HG03342 (cell line): ENCODE measurements at regions not wholly inside any gene's neighbourhood (a gene's known extent, or its start where the extent isn't known, plus 50 kb on each side); places are given as distances from the start of the nearest gene placed in this dataset.
"Not testable (repeated sequence)": the region's sequence is repeated elsewhere in the genome, so short reads cannot be mapped to it uniquely, and the experiment has no call there.

ENCODE experiments used
- ATAC-seq: cut with Tn5 transposase; IDR thresholded peaks from one replicate; pipeline ENCODE4 v1.9.1; 2021; ENCODE audit warnings: mild to moderate bottlenecking, moderate library complexity; ENCODE audit not compliant: unreplicated experiment

DNA sequence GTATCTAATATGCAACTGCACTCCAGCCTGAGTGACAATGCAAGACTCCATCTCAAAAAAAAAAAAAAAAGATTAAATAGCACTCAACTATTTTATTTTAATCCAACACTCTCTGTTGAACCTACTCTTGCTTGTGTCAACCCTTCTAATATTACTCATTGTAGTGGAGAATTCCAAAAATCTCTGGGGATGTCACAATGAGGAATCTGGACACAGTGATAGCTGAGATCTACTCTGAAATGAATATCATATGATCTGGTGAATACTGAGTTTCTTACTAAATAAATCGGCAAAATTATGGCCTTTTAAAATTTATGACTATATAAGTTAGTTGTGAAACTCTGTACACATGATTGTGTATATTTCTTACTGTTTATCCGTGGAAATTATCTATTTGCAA is 418.2 kb downstream of the BCAT1 start:
- ATAC-seq, result no peak

DNA sequence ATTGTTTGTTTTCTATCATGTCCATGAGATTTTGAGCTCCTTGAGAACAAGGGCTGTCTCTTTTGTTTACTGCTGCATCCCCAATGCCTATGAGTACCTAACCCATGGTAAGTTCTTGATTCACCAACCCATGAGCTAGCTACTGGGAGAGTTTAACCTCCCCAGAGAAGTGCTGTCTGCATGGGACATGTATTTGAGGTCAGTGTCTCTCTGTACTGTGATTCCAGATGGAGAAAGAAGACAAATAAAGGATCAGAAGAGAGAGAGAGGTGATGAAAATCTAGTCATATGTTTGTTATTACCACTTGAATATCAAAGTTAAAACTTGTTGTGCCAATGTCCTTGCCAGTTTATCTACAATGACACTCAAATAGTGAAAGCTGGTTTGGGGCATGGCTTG is 421.8 kb downstream of the BCAT1 start:
- no peak for ATAC-seq

DNA sequence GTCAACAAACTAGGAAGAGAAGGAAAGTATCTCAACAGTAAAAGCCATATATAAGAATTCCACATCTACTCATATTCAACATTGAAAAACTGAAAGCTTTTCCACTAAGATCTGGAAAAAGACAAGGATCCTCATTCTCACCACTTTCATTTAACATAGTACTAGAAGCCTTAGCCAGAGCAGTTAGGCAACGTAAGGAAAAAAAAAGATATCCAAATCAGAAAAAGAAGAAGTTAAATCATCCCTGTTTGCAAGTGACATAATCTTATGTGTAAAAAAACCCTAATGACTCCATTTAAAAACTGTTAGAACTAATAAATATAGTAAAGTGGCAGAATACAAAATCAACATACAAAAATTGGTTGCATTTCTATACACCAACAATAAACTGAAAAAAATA is 426.2 kb downstream of the BCAT1 start:
- ATAC-seq, result no peak

DNA sequence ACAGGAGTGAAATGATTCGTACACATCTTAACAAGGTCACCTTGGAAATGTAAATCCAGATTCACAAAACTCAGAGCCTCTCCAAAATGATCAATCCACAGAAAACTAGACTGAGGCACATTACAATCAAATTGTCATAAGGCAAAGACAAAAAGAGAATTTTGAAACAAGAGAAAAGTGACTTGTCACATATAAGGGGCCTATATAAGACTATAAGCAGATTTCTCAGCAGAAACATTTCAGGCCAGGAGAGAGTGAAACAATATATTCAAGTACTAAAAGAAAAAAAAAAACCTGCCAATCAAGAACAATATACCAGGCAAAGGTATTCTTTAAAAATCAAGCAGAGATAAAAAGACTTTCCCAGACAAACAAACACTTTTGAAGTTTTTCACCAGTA is 429.1 kb downstream of the BCAT1 start:
- ATAC-seq, result no peak

DNA sequence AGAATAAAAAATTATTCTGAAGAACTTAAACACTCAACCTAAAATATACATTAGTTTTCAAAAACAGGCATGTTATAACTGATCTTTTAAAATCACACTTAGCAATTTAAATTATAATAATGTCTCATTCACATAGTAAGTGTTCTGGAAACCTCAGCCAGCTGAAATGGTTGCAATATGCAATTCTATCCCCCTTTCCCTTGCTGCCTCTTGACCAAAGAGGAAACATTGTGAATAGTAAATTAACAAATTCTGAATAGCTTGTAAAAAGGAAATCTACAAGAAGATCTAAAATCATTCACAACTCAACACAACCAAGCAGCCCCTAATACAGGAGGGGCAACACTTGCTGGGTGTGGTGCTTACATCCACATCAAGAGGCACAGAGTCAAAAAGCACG is 431.9 kb downstream of the BCAT1 start:
- ATAC-seq, result no peak

DNA sequence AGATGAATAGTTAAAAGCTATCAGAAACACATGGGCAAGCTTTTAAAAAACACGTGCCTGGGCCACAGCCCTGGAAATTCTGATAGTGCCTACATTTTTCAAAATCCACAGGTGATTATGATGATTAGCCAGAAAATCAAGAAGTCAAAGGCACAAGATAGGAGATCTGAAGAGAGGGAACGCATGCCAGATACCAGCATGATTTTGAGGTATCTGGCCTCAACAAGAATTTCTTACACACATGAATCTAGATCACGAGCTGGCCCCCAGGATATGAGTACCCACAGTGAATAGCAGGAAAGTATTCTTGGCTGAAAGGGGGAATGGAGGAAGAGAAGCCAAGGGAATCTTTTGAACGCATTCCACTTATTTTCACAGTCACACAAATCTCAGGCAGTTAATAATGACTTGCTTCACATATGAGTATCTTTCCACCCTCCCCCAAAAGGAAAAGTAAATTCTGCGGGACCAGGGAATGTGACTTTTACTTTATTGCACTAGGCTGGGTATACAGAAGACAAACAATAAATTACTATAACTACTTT is 438.2 kb downstream of the BCAT1 start:
- no peak for ATAC-seq

DNA sequence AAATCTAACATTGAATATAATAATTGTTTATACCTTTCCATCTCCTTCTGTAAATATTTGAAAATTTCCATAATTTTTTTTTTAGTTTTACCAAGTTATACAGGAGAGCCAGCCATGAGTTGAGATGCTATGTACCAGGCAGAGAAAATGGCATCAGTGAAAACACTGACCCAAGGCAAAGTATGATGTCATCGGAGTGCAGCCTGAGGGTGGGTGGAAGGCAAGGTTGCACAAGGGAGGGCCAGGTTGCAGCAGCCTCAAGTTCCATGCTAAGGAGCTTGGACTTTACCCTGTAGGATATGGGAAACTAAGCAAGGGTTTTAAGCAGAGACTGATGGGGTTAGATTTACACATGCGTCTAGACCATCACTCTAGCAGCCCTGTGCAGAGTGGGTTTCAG is 441.1 kb downstream of the BCAT1 start:
- no peak for ATAC-seq

DNA sequence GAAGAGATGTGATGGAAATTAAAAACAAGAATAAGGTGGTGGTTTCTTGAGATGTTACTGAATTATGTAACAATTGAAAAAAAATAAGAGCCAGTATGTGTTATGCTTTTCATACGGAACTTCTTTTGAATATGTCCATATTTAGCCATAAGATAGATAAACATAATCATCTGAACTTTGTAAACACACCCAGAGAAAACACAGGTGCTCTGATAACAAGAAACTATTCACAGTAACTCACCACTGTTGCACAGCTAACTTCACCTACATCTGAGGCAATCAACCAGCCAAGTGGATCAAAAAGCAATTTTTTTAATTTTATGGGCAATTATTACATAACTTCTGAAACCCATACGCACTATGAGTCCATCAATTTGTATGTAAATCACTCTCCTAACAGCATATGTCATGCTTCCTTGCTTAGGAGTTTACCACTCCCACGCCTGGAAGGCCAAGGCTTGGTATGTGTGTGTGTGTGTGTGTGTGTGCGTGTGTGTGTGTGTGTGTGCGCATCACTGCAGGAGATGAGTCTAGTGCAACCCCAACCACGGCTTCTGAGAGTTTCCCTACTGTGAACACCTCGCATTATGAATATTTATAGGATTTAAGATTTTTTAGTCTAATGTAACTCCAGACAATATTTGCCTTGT is 443.4 kb downstream of the BCAT1 start:
- ATAC-seq, result no peak

DNA sequence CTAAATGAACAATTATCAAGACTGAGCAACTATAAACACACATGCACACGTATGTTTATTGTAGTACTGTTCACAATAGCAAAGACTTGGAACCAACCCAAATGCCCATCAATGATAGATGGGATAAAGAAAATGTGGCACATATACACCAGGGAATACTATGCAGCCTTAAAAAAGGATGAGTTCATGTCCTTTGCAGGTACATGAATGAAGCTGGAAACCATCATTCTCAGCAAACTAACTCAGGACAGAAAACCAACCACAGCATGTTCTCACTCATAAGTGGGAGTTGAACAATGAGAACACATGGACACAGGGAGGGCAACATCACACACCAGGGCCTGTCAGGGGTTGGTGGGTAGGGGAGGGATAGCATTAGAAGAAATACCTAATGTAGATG is 445.4 kb downstream of the BCAT1 start:
- not testable (repeated sequence) for ATAC-seq

DNA sequence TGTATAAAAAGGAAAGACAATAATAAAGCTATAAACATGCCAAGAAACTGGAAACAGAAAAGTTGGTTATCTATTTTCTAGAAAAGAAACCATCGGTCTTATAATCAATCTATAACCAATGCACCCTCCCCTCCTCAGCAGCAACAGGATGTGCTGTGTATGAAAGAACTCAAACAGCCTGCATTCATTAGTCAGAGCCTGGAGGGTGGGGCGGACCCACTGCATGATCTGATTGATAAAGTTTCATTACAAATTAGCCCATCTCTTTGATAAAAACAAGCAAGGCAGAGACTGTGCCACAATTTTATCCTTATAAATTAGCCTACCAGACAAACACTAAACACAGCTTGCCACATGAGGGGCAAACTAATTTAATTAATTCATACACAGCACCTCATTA is 448.1 kb downstream of the BCAT1 start:
- ATAC-seq, result no peak

DNA sequence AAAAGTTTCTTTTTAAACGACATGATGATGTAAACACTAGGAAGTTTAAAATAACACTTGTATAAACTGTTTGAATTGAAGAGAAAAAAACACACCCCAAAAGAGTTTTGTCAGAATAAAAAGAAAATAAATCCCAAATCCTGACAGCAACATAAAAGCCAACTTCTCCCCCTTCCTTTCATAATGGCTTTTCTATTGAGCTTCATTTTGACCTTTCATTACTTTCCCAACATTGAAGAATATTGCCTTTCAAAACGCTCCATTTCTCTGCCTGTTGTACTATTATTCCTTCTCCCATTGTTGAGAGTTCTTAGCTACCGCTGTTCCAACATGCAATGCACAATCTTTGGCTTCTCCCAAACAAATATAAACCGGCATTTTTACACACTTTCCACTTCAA is 448.5 kb downstream of the BCAT1 start:
- no peak for ATAC-seq

DNA sequence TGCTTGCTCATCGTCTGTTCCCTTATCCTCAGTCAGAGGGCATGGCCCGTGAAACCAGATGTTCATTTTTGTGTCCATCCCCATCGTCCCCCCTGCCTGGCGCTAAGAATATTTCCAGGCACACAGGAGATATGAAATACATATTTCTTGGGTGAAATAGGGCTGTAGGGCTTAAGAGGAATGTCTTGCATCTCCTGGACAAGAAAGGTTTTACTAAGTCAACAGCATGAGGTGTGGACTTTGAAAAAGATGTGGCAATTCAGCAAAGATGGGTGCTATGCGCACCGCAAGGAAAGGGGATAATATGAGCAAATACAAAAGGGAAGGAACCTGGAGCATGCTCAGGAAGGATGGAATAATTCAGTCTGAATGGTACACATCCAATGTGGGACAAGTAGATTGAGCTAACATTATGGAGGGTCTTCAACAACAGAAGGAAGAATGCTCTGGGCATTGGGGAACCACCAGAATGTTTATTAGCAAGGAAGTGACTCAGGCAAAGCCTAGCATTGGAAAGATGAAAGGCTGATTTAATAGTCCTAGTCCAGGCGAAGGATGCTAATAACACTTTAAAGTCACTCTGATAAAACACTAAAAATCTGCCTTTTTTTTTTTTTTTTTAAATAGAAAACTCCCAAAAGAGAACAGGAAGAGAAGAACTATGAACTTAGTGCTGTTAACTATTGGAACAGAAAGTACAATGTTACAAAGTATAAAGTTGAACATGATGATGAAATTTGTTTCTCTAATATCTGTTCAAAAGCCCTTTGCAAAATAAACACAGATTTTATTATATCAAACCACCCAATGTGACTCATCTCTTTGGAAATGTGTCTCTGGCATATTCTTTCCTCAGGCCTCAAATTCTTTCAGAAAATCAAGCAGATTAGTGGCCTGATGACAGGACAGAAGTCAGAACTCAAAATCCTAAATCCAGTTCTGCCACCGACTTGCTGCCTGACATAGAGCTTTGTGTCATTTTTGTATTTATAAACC is 449.5 kb downstream of the BCAT1 start:
- ATAC-seq, result no peak

DNA sequence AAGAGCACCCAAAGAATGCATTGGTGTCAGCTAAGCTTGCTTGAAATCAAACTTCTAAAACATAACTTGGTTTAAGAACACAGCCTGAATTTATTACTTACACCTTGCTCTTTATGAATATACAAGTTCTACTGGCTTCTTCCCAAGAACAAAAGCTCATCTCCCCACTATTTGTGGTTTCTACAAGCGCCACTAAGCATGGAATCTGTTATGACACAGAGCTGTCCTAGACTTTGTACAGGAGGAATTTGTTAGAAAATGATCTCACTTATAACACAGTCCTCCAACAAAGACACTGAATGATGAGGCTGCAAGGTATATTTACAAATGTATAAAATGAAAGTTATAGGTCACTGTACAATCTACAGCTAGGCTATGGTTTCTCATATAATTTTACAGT is 452.1 kb downstream of the BCAT1 start:
- no peak for ATAC-seq

DNA sequence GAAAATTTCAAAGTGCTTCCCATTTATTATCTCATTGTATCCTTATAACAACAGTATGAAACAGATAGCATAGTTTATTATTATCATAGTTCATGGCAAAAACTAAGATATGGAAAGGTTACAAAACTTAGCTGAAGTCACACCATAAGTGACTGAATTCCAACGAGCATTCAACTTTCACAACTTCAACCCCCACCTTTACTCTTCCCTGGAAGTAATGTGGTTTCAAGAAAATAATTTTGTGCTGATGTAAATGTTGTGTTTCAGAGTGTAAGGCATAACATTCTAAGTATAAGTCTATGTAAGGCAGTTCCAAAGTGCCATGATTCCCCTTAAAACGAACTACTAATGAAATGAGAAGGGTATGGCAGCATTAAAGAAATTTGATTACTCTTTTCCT is 454.5 kb downstream of the BCAT1 start:
- no peak for ATAC-seq

DNA sequence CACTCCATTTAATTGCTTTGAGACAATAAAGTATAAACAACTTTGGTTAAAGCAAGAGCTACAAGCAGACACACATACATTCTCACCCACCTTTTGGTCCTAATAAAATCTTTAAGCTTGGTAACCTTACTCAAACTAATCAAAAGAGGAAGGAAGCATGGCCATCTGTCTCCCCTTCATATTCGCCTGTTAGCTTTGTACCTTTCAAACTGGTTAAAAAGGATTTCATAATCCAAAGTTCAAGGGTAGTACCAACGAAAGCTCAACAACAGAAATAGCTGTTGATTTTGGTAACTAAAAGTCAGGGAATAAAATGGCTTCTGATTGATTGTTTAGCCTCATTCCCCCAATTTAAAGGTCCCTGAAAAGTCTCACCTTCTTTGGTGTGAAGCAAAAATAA is 456.9 kb downstream of the BCAT1 start:
- ATAC-seq, result no peak

DNA sequence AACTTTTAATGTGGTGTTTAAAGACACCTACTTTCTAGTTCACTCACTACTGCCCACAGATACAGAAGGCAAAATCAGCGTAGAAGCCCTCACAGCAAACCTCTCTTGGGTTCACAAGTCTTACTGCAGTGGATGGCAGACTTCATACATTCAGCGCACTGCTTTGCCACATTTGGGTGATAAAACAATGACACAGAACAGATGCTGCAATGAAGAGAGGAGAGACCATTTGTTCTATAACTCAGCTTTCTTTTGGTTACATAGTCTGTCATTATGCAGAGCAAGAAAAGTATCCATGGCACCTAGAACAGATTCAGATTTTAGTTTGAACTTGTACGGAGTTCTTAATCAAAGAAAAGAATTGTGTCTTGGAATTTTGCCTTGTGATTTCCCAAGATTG is 459.0 kb downstream of the BCAT1 start:
- ATAC-seq, result no peak

DNA sequence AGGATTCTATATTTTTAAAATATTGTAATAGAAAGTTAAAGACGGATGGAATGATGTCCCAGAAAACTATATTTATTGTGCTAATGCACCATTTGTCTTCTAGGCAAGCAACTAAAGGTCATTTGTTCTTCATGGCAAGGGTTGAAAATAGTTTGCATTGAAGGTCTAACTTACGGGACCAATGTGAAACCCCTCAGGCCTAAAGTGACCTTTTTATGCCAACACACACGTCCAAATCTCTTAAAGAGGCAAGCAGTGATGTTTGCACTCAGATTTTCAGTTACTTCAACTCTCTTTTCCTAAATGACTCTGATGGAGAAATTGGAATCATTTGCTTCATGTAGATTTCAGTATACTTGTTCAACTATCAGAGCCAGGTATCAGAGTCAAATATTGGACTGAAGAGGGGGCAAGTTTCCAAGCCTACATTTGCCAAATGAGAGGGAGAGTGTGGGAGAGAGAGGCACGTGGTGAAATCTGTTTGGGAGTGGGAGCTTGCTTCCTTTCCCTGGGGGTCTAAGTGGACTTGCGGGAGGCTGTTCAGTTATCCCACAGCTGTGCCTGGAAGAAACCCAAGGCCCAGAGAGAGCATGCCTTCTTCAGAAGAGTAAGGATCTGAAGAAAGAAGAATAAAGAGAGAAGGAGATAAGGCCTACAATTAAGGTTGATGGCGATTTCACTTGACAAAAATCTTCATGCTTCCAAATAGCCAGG is 459.8 kb downstream of the BCAT1 start:
- ATAC-seq, result no peak

DNA sequence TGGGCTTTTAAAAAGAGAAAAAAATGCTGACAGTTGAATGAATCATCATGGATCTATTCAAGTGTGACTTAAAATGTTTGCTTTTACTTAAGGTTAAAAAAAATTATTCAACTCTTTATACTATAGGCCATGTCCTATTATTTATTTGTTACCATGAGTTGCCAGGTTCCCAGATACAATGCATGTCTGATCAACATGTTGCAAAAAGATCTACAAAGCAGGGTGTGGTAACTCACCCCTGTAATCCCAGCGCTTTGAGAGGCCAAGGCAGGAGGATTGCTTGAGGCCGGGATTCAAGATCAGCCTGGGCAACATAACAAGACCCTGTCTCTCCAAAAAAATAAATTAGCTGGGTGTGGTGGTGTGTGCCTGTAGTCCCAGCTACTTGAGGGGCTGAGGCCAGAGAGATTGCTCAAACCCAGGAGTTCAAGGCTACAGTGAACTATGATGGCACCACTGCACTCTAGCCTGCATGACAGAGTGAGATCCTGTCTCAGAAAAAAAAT is 460.8 kb downstream of the BCAT1 start:
- ATAC-seq, result no peak

DNA sequence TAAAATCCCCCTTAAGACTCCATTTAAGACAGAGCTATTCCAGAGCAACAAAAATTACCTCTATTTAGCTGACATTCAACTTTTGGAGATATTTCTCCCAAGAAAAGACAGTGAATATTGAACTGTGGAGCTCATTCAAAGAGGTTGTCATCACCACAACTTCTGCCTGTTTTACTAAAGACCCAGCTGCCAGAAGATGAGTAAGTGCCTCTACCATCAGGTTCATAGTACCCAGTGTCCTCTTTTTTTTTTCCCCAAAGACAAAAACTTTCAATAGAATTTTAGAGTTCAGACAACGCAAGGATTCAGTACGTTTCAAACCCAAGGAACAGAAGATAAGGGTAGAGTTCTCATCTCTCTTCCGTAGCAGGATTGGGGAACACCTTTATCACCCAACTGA is 461.3 kb downstream of the BCAT1 start:
- ATAC-seq, result no peak

DNA sequence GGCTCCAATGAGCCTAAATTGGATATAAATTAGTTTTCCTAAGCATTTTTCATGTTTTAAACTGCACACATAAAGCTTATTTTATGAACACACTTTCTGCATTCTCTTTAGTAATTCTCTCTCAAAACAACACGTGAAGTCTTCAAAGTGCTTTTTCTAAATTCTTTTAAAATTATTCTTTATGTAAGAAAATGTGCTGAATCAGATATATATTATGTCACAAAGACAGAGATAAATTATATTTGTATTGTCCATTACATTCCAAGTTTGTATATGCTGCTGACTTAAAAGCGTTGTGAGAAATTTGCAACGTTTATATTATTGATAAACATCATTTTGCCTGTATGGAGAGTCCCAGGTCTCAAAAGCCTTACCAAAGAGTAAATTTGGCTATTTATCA is 465.2 kb downstream of the BCAT1 start:
- no peak for ATAC-seq

DNA sequence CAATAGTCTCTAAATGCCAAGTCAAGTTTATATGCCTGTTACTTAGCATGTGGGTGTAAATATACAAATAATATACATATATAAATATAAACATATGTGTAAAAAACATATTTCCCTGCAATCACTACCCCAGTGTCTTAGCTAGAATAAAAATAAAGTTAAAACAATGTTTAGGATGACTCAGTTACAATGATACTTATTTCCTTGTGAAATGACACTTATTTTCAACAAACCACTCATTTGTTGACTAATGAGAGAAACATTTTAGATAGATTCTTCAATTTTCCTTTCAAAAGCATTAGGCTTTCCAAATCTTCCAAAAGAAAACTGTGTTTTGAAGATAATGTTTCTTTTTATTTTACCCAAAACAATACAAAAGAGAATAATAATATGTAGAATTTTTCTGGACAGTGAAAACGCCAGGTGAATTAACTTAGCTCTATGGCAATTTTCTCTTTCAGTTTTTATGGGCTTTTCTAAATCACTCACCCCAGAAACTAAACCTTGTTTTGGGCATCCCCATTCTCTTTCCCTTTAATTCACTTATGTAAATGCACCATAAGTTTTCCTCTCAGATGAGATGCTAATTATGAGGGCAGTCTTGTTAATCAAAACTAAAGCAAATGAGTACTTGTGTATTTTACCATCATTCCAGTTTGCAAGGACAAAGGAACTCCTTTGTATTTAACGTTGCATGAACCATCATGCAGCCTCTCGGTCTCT is 465.9 kb downstream of the BCAT1 start:
- ATAC-seq, result peak; percentile 49
